ENCODE measurements at regions not wholly inside any gene's neighbourhood (a gene's known extent, or its start where the extent isn't known, plus 50 kb on each side); places are given as distances from the start of the nearest gene placed in this dataset.

DNA sequence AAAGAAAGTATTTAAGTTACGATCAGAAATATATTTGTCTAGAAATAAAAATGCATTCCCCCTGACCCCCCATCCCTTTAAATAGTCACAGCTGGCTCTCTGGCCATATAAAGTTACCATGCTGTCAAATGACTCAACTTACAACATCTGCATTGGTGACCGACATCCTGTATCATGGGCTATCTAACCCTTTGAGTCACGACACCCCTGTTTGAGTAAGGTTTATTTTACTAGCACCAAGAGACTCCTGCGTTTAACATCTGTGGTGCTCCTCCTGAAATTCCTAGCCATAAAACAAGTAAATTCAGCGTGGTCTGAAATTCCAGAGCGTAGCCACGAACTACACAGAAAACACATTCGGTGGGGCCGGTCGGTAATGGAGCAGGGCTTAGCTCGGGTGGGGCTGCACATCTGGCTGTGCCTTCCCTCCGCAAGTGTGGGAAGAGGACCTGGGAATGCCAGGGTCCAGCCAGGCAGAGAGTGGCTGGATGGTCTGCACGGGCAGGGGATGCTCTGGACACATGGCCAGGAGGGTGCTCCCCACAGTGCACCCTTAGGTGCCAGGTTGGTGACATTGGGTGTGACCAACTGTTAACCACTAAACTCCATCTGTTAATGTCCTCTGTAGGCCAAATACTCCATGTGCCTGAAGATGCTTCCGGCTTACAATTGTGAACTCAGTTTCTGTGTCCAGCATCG is 53.0 kb upstream of the CLDN14 start:
- Histone ChIP-seq H3K9me3 (ENCODE audit: control insufficient read depth in 2 of 2, insufficient read depth in 1 of 2, low read length in 1 of 2) (no peaks in the 10 kb centered on the region), H3K27me3 (ENCODE audit: control insufficient read depth in 2 of 2, insufficient read depth in 1 of 2, low read length in 1 of 2) (peaks cover 0 to 10% of the 10 kb centered on the region in 2 donors), H3K36me3 (ENCODE audit: control insufficient read depth in 2 of 2, insufficient read depth in 2 of 2, low read length in 1 of 2) (no peaks in the 10 kb centered on the region), H3K4me1 (ENCODE audit: control insufficient read depth in 2 of 2, insufficient read depth in 2 of 2, low read length in 2 of 2) (peaks cover 0 to 3% of the 10 kb centered on the region in 2 donors), H3K4me3 (ENCODE audit: low read length in 2 of 2) (no peak overlapping the region), H3K27ac (ENCODE audit: low read depth in 1 of 2, low read length in 1 of 2) (no peak overlapping the region)
- 97% methylated on average over 15 of the region's 15 CpGs for WGBS
- no peak for DNase-seq (ENCODE audit: low read depth in 6 of 9, low spot score in 9 of 9)

DNA sequence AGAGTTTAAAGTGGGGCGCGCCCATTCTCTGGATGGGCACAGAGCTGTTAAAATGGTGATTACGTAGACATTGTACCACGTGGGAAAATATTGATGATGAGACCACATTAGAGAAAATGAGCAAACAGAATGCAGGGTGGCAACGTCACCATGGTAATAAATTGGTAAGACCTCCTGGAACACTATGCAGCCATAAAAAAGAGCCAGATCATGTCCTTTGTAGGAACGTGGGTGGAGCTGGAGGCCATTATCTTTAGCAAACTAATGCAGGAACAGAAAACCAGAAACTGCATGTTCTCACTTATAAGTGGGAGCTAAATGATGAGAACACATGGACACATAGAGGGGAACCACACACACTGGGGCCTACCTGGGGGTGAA is 53.5 kb upstream of the CLDN14 start:
- peaks cover 0 to 3% of the 10 kb centered on the region in 2 donors for H3K4me1 ChIP-seq (ENCODE audit: control insufficient read depth in 2 of 2, insufficient read depth in 2 of 2, low read length in 2 of 2)
- H3K9me3 ChIP-seq (ENCODE audit: control insufficient read depth in 2 of 2, insufficient read depth in 1 of 2, low read length in 1 of 2), result no peaks in the 10 kb centered on the region
- DNase-seq (ENCODE audit: low read depth in 6 of 9, low spot score in 9 of 9), result no peak
- H3K4me3 ChIP-seq (ENCODE audit: low read length in 2 of 2), result no peak overlapping the region
- H3K27me3 ChIP-seq (ENCODE audit: control insufficient read depth in 2 of 2, insufficient read depth in 1 of 2, low read length in 1 of 2), result peaks cover 0 to 9% of the 10 kb centered on the region in 2 donors
- 93% methylated on average over 6 of the region's 6 CpGs for WGBS
- no peaks in the 10 kb centered on the region for H3K36me3 ChIP-seq (ENCODE audit: control insufficient read depth in 2 of 2, insufficient read depth in 2 of 2, low read length in 1 of 2)
- no peak overlapping the region for H3K27ac ChIP-seq (ENCODE audit: low read depth in 1 of 2, low read length in 1 of 2)

DNA sequence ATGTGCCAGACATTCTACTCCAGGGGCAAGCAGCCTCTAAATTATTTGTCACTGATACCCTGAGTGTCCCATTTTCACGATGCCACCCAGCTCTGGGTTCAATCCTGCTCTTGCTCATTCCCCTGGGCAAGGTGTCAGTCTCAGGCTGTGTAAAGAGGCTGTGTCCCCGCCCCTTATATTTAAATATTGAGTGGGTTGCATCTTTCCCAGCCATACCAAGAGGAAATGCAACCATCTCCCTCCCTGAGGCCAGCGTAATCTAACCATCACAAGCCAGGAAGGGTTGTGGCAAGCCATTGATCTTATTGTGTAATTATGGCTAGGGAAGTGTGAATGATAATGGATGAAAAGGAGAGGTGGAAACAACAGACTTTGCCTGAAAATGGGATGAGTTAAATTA is 54.7 kb upstream of the CLDN14 start:
- WGBS, result 92% methylated on average over 3 of the region's 3 CpGs
- no peak overlapping the region for H3K4me3 ChIP-seq (ENCODE audit: low read length in 2 of 2)

DNA sequence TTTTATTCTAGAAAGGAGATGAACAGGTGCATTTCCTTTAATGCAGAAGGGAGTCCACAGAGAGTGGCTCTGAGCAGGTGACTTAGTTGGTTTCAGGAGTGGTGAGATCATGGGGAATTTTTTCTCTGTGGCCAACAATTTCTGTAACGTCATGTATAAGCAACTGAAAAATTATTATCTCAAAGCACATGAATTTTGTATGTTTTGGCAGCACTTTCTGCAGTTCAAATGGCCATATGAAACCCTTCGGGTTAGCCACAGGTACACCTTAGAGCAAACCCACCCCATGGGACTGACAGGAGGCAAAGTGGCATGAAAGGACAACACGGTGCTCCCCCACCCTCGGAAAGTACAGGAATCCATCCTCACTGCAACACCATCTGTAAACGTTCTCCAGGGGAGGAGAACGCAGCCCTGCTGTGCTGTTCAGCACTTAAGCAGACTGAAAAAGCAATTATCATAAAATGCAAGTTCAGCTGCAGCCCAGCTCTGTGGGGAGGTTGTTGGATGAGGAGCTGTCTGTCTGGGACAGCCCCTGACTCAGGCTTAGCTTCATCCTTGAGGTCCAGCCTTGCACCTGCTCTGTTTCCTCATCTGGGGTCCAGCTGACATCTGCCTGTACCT is 55.8 kb upstream of the CLDN14 start:
- Histone ChIP-seq H3K36me3 (ENCODE audit: control insufficient read depth in 2 of 2, insufficient read depth in 2 of 2, low read length in 1 of 2) (no peaks in the 10 kb centered on the region), H3K4me3 (ENCODE audit: low read length in 2 of 2) (no peak overlapping the region), H3K27me3 (ENCODE audit: control insufficient read depth in 2 of 2, insufficient read depth in 1 of 2, low read length in 1 of 2) (peaks cover 0 to 9% of the 10 kb centered on the region in 2 donors), H3K27ac (ENCODE audit: low read depth in 1 of 2, low read length in 1 of 2) (no peak overlapping the region), H3K9me3 (ENCODE audit: control insufficient read depth in 2 of 2, insufficient read depth in 1 of 2, low read length in 1 of 2) (no peaks in the 10 kb centered on the region), H3K4me1 (ENCODE audit: control insufficient read depth in 2 of 2, insufficient read depth in 2 of 2, low read length in 2 of 2) (peaks cover 0 to 3% of the 10 kb centered on the region in 2 donors)
- 90% methylated on average over 6 of the region's 6 CpGs for WGBS
- no peak for DNase-seq (ENCODE audit: low read depth in 6 of 9, low spot score in 9 of 9)

More for the DNA sequence above, 54.7 kb upstream of the CLDN14 start:
- Histone ChIP-seq H3K9me3 (ENCODE audit: control insufficient read depth in 2 of 2, insufficient read depth in 1 of 2, low read length in 1 of 2) (no peaks in the 10 kb centered on the region), H3K36me3 (ENCODE audit: control insufficient read depth in 2 of 2, insufficient read depth in 2 of 2, low read length in 1 of 2) (no peaks in the 10 kb centered on the region), H3K27ac (ENCODE audit: low read depth in 1 of 2, low read length in 1 of 2) (no peak overlapping the region), H3K27me3 (ENCODE audit: control insufficient read depth in 2 of 2, insufficient read depth in 1 of 2, low read length in 1 of 2) (peaks cover 0 to 5% of the 10 kb centered on the region in 2 donors), H3K4me1 (ENCODE audit: control insufficient read depth in 2 of 2, insufficient read depth in 2 of 2, low read length in 2 of 2) (peaks cover 0 to 3% of the 10 kb centered on the region in 2 donors)
- no peak for DNase-seq (ENCODE audit: low read depth in 6 of 9, low spot score in 9 of 9)

DNA sequence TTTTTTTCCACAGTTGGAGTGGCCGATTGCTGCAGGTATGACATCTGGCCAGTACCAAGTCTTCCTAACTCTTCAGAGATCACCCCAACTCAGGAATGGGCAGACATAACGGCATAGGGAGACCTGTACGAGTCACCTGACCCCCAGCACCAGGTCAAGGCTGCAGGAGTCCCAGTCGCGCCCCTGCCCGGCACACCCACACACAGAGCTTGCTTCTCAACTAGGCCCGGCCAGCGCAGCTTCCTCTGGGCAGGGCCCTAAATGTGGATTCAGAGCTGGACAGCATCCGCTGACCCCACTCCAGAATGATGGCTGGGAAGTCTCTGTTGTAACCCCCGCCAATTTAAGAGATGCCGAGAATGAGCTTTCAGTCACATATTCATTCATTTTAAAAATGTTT is 58.8 kb upstream of the CLDN14 start:
- H3K9me3 ChIP-seq (ENCODE audit: control insufficient read depth in 2 of 2, insufficient read depth in 1 of 2, low read length in 1 of 2), result no peaks in the 10 kb centered on the region
- no peaks in the 10 kb centered on the region for H3K36me3 ChIP-seq (ENCODE audit: control insufficient read depth in 2 of 2, insufficient read depth in 2 of 2, low read length in 1 of 2)
- no peak for DNase-seq (ENCODE audit: low read depth in 6 of 9, low spot score in 9 of 9)
- no peak overlapping the region for H3K4me3 ChIP-seq (ENCODE audit: low read length in 2 of 2)
- peaks cover 5 to 38% of the 10 kb centered on the region in 2 donors for H3K27me3 ChIP-seq (ENCODE audit: control insufficient read depth in 2 of 2, insufficient read depth in 1 of 2, low read length in 1 of 2)
- 95% methylated on average over 11 of the region's 11 CpGs for WGBS
- H3K27ac ChIP-seq (ENCODE audit: low read depth in 1 of 2, low read length in 1 of 2), result no peak overlapping the region
- H3K4me1 ChIP-seq (ENCODE audit: control insufficient read depth in 2 of 2, insufficient read depth in 2 of 2, low read length in 2 of 2), result peaks cover 3% of the 10 kb centered on the region in 2 donors

DNA sequence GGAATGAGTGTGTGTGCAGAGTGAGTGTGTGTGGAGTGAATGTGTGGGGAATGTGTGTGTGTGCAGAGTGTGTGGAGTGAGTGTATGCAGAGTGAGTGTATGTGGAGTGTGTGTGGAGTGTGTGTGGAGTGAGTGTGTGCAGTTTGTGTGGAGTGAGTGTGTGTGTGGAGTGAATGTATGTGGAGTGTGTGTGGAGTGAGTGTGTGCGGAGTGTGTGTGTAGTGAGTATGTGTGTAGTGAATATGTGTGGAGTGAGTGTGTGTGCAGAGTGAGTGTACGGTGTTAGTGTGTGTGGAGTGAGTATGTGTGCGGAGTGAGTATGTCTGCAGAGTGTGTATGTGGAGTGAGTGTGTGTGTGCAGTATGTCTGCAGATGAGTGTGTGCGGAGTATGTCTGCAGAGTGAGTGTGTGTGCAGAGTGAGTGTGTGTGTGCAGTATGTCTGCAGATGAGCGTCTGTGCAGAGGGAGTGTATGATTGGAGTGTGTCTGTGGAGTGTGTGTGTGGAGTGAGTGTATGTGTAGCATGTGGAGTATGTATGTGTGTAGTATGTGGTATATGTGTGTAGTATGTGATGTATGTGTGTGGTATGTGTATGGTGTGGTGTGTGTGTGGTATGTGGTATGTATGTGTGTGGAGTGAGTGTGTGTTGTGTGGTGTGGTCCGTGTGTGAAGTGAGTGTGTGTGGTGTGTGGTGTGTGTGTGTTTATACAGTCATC is 59.7 kb upstream of the CLDN14 start:
- Histone ChIP-seq H3K27me3 (ENCODE audit: control insufficient read depth in 2 of 2, insufficient read depth in 1 of 2, low read length in 1 of 2) (peaks cover 5 to 46% of the 10 kb centered on the region in 2 donors), H3K36me3 (ENCODE audit: control insufficient read depth in 2 of 2, insufficient read depth in 2 of 2, low read length in 1 of 2) (no peaks in the 10 kb centered on the region), H3K4me1 (ENCODE audit: control insufficient read depth in 2 of 2, insufficient read depth in 2 of 2, low read length in 2 of 2) (peaks cover 3% of the 10 kb centered on the region in 2 donors), H3K9me3 (ENCODE audit: control insufficient read depth in 2 of 2, insufficient read depth in 1 of 2, low read length in 1 of 2) (no peaks in the 10 kb centered on the region), H3K27ac (ENCODE audit: low read depth in 1 of 2, low read length in 1 of 2) (no peak overlapping the region), H3K4me3 (ENCODE audit: low read length in 2 of 2) (no peak overlapping the region)
- 96% methylated on average over 6 of the region's 6 CpGs for WGBS
- no peak for DNase-seq (ENCODE audit: low read depth in 6 of 9, low spot score in 9 of 9)

DNA sequence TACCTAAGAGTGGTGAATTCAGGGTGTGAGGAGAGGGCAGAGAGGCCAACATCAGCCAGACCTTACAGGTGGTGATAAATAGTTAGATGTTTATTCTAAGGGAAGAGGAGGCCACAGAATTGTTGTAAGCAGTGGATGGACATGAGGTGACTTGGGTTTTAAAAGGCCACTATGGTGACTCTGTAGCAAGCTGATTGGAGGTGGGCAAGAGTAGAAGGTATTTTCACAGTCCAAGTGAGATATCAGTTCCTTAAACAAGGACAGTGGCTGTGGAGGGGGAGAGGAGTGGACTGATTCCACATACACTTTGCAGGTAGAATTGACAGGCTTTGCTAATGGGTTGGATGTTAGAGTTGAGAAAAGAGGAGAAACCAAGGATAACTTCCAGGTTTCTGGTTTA is 60.8 kb upstream of the CLDN14 start:
- H3K36me3 ChIP-seq (ENCODE audit: control insufficient read depth in 2 of 2, insufficient read depth in 2 of 2, low read length in 1 of 2), result no peaks in the 10 kb centered on the region
- no peak overlapping the region for H3K27ac ChIP-seq (ENCODE audit: low read depth in 1 of 2, low read length in 1 of 2)
- H3K4me1 ChIP-seq (ENCODE audit: control insufficient read depth in 2 of 2, insufficient read depth in 2 of 2, low read length in 2 of 2), result peaks cover 3% of the 10 kb centered on the region in 2 donors
- H3K9me3 ChIP-seq (ENCODE audit: control insufficient read depth in 2 of 2, insufficient read depth in 1 of 2, low read length in 1 of 2), result no peaks in the 10 kb centered on the region
- H3K4me3 ChIP-seq (ENCODE audit: low read length in 2 of 2), result no peak overlapping the region
- peaks cover 5 to 51% of the 10 kb centered on the region in 2 donors for H3K27me3 ChIP-seq (ENCODE audit: control insufficient read depth in 2 of 2, insufficient read depth in 1 of 2, low read length in 1 of 2)
- DNase-seq (ENCODE audit: low read depth in 6 of 9, low spot score in 9 of 9), result no peak

DNA sequence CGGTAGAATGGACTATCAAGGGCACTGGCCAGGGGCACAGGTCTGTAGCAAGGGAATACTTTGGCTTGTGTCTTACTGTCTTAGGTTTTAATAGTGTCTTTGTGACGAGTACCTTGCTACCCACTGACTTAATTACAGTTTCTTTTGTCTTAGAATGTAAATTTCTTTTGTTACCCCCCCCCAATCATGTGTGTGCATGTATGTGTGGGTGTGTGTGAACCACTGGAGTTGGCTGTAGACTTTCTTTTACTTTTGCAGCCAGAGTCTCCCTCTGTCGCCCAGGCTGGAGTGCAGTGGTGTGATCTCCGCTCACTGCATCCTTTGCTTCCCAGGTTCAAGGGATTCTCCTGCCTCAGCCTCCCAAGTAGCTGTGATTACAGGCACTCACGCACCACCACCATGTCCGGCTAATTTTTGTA is 61.8 kb upstream of the CLDN14 start:
- Histone ChIP-seq H3K4me3 (ENCODE audit: low read length in 2 of 2) (no peak overlapping the region), H3K36me3 (ENCODE audit: control insufficient read depth in 2 of 2, insufficient read depth in 2 of 2, low read length in 1 of 2) (no peaks in the 10 kb centered on the region), H3K9me3 (ENCODE audit: control insufficient read depth in 2 of 2, insufficient read depth in 1 of 2, low read length in 1 of 2) (no peaks in the 10 kb centered on the region), H3K27ac (ENCODE audit: low read depth in 1 of 2, low read length in 1 of 2) (no peak overlapping the region), H3K4me1 (ENCODE audit: control insufficient read depth in 2 of 2, insufficient read depth in 2 of 2, low read length in 2 of 2) (peaks cover 0 to 3% of the 10 kb centered on the region in 2 donors), H3K27me3 (ENCODE audit: control insufficient read depth in 2 of 2, insufficient read depth in 1 of 2, low read length in 1 of 2) (peaks cover 5 to 49% of the 10 kb centered on the region in 2 donors)
- WGBS, result 96% methylated on average over 6 of the region's 6 CpGs
- no peak for DNase-seq (ENCODE audit: low read depth in 6 of 9, low spot score in 9 of 9)

Data from thymus (tissue), 11 donors.